Fibroblast of mammary gland (primary cell): ENCODE measurements at regions not wholly inside any gene's neighbourhood (a gene's known extent, or its start where the extent isn't known, plus 50 kb on each side); places are given as distances from the start of the nearest gene placed in this dataset.
A peak's percentile ranks its signal among the peaks of the same experiment; 100 is the strongest.

Experiments
- DNase-seq: peaks from one replicate; pipeline ENCODE4 v3.0.0-alpha.2; 2010; ENCODE audit warnings: low read depth
- H3K4me3 ChIP-seq: 2 replicates; pipeline ENCODE4 v1.5.1; 2011; ENCODE audit warnings: low read depth, mild to moderate bottlenecking, low read length, moderate library complexity; ENCODE audit not compliant: control insufficient read depth
- TF ChIP-seq, protein P1 (sequence below): conservative IDR thresholded peaks from 2 replicates; pipeline ENCODE4 v1.5.1; 2011; ENCODE audit warnings: low read depth, low read length, inconsistent platforms; ENCODE audit not compliant: control insufficient read depth, insufficient read depth

DNA sequence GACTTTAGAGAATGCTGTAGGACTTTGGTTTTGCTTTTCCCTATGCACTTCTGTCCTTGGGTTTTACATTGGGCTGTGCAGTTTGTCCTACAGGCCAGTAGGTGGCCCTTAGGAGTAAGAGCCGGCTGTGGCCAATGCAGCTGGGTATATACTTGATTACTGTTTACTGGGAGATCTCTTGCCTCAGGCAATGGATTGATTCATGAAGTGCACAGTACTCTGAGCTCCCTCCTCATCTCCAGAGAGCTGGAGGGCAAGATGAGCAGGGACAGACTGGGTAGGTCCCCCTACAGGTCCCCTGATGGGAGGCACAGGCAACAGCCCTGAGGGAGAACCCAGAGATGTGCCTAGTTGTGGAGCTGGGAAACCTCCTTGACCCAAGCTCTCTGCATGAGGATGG is 103.8 kb upstream of the QRFPR start:
- DNase-seq = peak; percentile 72
- no peak overlapping the region for H3K4me3 ChIP-seq
- TF ChIP-seq, protein P1, sequence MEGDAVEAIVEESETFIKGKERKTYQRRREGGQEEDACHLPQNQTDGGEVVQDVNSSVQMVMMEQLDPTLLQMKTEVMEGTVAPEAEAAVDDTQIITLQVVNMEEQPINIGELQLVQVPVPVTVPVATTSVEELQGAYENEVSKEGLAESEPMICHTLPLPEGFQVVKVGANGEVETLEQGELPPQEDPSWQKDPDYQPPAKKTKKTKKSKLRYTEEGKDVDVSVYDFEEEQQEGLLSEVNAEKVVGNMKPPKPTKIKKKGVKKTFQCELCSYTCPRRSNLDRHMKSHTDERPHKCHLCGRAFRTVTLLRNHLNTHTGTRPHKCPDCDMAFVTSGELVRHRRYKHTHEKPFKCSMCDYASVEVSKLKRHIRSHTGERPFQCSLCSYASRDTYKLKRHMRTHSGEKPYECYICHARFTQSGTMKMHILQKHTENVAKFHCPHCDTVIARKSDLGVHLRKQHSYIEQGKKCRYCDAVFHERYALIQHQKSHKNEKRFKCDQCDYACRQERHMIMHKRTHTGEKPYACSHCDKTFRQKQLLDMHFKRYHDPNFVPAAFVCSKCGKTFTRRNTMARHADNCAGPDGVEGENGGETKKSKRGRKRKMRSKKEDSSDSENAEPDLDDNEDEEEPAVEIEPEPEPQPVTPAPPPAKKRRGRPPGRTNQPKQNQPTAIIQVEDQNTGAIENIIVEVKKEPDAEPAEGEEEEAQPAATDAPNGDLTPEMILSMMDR = peak; percentile 96

DNA sequence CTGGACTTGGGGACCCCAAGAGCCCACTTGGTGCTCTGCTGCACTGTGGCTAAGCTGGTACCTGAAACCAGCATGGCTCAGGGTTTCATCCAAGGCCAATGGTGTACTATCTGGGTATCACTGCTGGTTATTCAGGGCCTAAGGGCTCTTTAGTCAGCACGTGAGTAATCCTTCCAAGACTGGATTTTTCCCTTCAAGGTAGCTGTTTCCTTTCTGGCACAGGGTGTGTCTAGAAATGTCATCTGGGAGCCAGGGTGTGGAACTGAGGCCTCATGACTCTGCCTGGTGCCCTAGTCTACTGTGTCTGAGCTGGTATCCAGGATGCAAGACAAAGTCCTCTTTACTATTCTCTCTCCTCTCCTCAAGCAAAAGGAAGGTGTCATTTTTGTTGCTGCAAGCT is 99.0 kb upstream of the QRFPR start:
- H3K4me3 ChIP-seq = no peak overlapping the region
- no peak for DNase-seq
- TF ChIP-seq, protein P1 = no peak

DNA sequence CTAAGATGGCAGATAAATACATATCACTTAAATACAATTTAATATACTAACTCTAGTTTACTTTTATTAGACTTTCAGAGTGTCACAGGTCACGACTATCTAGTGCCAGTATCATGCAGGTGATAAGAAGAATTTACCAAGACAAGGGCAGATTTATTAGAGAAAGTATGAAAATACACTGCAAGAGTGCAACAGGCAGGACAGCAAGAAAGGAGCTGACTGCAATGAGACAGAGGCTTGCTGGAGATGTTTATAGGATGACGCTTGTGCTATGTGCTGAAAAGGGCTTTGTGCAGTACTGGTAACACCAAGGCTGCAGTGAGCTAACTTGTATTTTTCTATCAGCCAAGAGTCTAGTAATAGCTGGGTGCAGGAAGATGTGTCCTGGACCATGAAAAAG is 96.7 kb upstream of the QRFPR start:
- TF ChIP-seq, protein P1 = no peak
- no peak overlapping the region for H3K4me3 ChIP-seq
- DNase-seq = no peak

DNA sequence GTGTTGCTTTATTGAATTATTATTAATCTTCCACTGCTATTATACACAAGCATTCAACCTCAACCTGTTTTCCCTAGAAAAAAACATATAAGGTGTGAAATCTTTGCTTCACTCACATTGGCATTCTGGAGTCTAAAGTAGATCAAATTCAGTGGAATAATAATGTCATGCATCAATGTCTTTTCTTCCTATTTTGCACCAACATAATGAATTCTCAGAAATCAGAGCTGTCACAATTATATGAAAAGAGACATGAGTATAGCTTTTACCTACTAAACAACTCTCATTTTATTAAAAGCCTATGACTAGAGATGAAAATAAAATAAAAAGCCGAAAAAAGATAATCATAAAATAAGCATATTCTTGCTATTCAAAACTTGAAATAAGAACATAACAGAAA is 96.3 kb upstream of the QRFPR start:
- no peak for DNase-seq
- TF ChIP-seq, protein P1 = no peak
- no peak overlapping the region for H3K4me3 ChIP-seq

DNA sequence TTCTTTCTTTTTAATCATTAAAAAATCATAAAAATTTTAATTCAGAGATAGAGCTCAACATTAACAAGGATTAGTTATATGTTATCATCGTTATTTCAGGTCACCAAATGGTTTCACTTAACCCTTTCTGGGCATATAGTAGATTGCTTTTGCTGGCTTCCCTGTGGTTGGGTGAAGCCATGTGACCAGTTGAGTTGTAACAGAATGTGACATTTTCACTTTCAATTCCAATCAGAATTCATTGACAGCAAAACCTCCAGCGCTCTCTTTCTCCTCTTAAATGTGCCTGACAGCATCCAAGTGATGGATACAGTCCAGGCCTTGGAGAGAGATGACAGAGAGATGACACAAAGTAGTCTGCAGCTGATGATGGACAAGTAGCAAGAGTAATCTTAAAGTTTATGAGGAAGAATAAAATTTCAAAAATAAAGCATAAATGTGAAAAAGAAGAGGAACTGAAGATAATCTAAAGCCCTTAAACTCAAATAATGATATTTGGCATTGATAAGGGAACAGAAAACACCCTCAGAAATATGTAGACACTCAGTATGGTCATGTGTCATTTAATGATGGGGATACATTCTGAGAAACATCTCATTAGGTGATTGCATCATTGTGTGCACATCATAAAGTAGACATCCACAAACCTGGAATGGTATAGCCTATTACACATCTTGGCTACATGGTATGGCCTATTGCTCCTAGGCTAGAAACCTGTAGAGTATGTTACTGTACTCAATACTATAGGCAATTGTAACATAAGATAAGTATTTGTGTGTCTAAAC is 92.3 kb upstream of the QRFPR start:
- TF ChIP-seq, protein P1 = no peak
- no peak overlapping the region for H3K4me3 ChIP-seq
- no peak for DNase-seq

DNA sequence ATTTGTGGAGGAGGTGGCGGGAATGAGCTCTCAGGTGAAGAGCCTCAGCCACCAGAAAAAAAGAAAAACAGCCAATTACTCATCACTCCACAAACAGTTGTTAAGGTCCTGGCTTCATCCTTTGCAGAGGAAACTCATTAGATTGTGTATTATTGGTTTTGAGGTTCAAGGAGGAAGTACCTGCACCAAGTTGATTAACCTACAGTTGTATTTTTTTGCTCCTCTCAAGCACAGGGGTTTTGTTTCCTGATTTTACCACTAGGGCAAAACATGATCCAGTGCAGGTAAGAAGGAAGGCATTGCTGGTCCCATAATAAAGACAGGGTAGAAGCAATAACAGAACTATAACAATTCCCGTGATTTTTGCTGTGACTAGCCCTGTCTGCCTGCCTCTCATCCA is 84.0 kb upstream of the QRFPR start:
- TF ChIP-seq, protein P1 = no peak
- H3K4me3 ChIP-seq = no peak overlapping the region
- no peak for DNase-seq
